Mucosa of descending colon (tissue), 3 donors: ENCODE measurements at regions not wholly inside any gene's neighbourhood (a gene's known extent, or its start where the extent isn't known, plus 50 kb on each side); places are given as distances from the start of the nearest gene placed in this dataset.

Source experiments
- ATAC-seq: fragments of 200-7000 bp; cut with Tn5 transposase; one replicate; pipeline ENCODE4 v1.9.1; 2020; ENCODE audit warnings: mild to moderate bottlenecking, moderate library complexity
- DNase-seq, 3 donors: peaks; one replicate each; pipeline ENCODE4 v3.0.0-alpha.2; 2020
- H3K36me3 ChIP-seq: fragments of 200-600 bp; one replicate; pipeline ENCODE4 v1.8.0; 2021; ENCODE audit warnings: low read depth, mild to moderate bottlenecking
- H3K4me1 ChIP-seq: fragments of 200-600 bp; one replicate; pipeline ENCODE4 v1.8.0; 2021; ENCODE audit warnings: low read depth, mild to moderate bottlenecking
- H3K4me3 ChIP-seq: fragments of 200-600 bp; one replicate; pipeline ENCODE4 v1.8.0; 2021; ENCODE audit warnings: mild to moderate bottlenecking
- H3K9me3 ChIP-seq: fragments of 200-600 bp; one replicate; pipeline ENCODE4 v1.8.0; 2021; ENCODE audit warnings: mild to moderate bottlenecking
- CTCF ChIP-seq: fragments of 200-600 bp; IDR thresholded peaks from one replicate; pipeline ENCODE4 v1.8.0; 2022; ENCODE audit warnings: antibody characterized with exemption, mild to moderate bottlenecking
- intact Hi-C, 2 donors: fragments of 100-400 bp; cut with DNase I in 1 of 2; cut with micrococcal nuclease in 1 of 2; formaldehyde crosslinking; loops; one replicate each; pipeline versions ENCODE4 v1.11.0 to v1.11.1; 2022; cut with DNase I, micrococcal nuclease
- donor health status: DM: no; HTN: no; CAD: no; lungs with moderate emphysema.
- donor health status: DM: no; HTN: no; CAD: no.
- donor health status: DM: no; HTN: yes; CAD: no.

- H3K4me1 ChIP-seq: no peaks in the 10 kb centered on the region
- intact Hi-C loops: no loop called here
- H3K4me3 ChIP-seq: no peak overlapping the region
- no peaks in the 10 kb centered on the region for H3K9me3 ChIP-seq
- no peaks in the 10 kb centered on the region for H3K36me3 ChIP-seq
- no peak for TF ChIP-seq CTCF
- DNase-seq (no peak), ATAC-seq (no peak)
These were observed 396.8 kb downstream of the AEBP2 start for GRCh38 chr12:19836056-19836455.

- H3K36me3 ChIP-seq: no peaks in the 10 kb centered on the region
- no peak for TF ChIP-seq CTCF
- no peak overlapping the region for H3K4me3 ChIP-seq
- no peaks in the 10 kb centered on the region for H3K9me3 ChIP-seq
- ATAC-seq (no peak), DNase-seq (no peak)
- intact Hi-C loops: no loop called here
- no peaks in the 10 kb centered on the region for H3K4me1 ChIP-seq
These were observed 397.2 kb downstream of the AEBP2 start for GRCh38 chr12:19836456-19836855.

DNA sequence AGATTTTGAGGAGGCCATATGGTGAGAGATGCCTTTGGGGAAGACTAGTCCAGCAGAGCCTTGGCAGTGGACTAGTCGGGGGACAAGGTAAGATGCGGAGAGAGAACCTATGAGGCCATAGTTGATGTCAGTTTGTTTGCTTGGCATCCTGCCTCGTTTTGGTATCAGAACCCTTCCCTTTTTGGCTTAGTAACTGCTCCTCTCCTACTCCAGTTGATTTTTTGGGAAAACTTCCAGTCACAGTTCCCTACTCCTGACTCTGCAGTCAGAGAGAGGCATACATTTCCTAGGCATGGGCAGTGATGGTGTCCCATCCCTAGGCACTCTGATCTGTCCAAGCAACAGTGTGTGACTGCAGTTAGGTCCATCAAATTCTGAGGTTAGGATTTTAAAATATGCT, 398.3 kb downstream of the AEBP2 start:
- ATAC-seq: no peak
- intact Hi-C loops: no loop called here
- Histone ChIP-seq H3K9me3 (no peaks in the 10 kb centered on the region), H3K4me3 (no peak overlapping the region), H3K4me1 (no peaks in the 10 kb centered on the region), H3K36me3 (no peaks in the 10 kb centered on the region)
- DNase-seq: no peak
- TF ChIP-seq CTCF: no peak

DNA sequence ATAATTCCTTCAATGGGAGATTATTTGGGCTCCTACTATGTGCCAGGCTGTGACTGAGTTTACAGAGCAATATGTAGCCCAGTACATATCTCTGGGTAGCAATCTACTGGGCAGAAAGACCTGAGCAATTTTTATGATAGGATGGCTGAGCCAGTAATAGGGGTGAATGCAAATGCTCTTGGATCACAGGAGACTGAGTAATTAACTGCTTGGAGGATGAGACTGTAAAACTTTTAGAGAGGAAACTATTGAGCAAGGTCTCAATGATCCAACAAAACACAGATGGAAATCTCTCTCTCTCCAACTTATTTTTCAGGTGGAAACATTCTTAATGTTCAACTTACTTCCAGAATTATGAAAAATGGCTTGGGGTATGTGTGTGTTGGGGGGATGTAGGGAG, 402.2 kb downstream of the AEBP2 start:
- H3K9me3 ChIP-seq: no peaks in the 10 kb centered on the region
- no peaks in the 10 kb centered on the region for H3K4me1 ChIP-seq
- ATAC-seq (no peak), DNase-seq (no peak)
- intact Hi-C loops: no loop called here
- no peak for TF ChIP-seq CTCF
- H3K4me3 ChIP-seq: no peak overlapping the region
- no peaks in the 10 kb centered on the region for H3K36me3 ChIP-seq

- intact Hi-C loops: no loop called here
These were observed 402.8 kb downstream of the AEBP2 start for GRCh38 chr12:19842116-19842515.

More at GRCh38 chr12:19842116-19842515, 402.8 kb downstream of the AEBP2 start:
- TF ChIP-seq CTCF: no peak
- Histone ChIP-seq H3K4me1 (no peaks in the 10 kb centered on the region), H3K4me3 (no peak overlapping the region), H3K9me3 (no peaks in the 10 kb centered on the region), H3K36me3 (no peaks in the 10 kb centered on the region)
- DNase-seq: no peak
- ATAC-seq: no peak
